Karpas-422 (cell line): ENCODE measurements at regions not wholly inside any gene's neighbourhood (a gene's known extent, or its start where the extent isn't known, plus 50 kb on each side); places are given as distances from the start of the nearest gene placed in this dataset.

Source experiments
- DNase-seq: peaks from one replicate; pipeline ENCODE4 v3.0.0-alpha.2; 2015
- H2AFZ ChIP-seq: fragments of 200-600 bp; sonication (generic); 2 replicates; pipeline ENCODE4 v1.6.1; 2014; ENCODE audit warnings: antibody characterized with exemption, low read length, mixed read lengths
- H3K27ac ChIP-seq: fragments of 200-600 bp; sonication (generic); 2 replicates; pipeline ENCODE4 v1.5.1; 2014; ENCODE audit warnings: mild to moderate bottlenecking, low read length, moderate library complexity
- H3K27me3 ChIP-seq: fragments of 200-600 bp; sonication (generic); 2 replicates; pipeline ENCODE4 v1.6.1; 2014; ENCODE audit warnings: low read length, mixed read lengths
- H3K36me3 ChIP-seq: fragments of 200-600 bp; sonication (generic); 2 replicates; pipeline ENCODE4 v1.6.1; 2014; ENCODE audit warnings: low read length, mixed read lengths; ENCODE audit not compliant: insufficient read depth
- H3K4me1 ChIP-seq: fragments of 200-600 bp; sonication (generic); 2 replicates; pipeline ENCODE4 v1.6.1; 2014; ENCODE audit warnings: mild to moderate bottlenecking, low read length, mixed read lengths
- H3K4me2 ChIP-seq: fragments of 200-600 bp; sonication (generic); 2 replicates; pipeline ENCODE4 v1.6.1; 2014; ENCODE audit warnings: low read length, low read depth, mild to moderate bottlenecking; ENCODE audit not compliant: poor library complexity, severe bottlenecking
- H3K4me3 ChIP-seq: fragments of 200-600 bp; sonication (generic); 2 replicates; pipeline ENCODE4 v1.5.1; 2014; ENCODE audit warnings: mild to moderate bottlenecking, antibody characterized with exemption, low read length, mixed read lengths
- H3K79me2 ChIP-seq: fragments of 200-600 bp; sonication (generic); 2 replicates; pipeline ENCODE4 v1.6.1; 2014; ENCODE audit warnings: mild to moderate bottlenecking, low read length, mixed read lengths
- H3K9ac ChIP-seq: fragments of 200-600 bp; sonication (generic); 2 replicates; pipeline ENCODE4 v1.6.0; 2014; ENCODE audit warnings: low read length
- H3K9me2 ChIP-seq: fragments of 200-600 bp; sonication (generic), shearing (Covaris generic); replicated peaks from 2 replicates; pipeline ENCODE4 v1.6.0; 2014; ENCODE audit warnings: mild to moderate bottlenecking, low read length, moderate library complexity; ENCODE audit not compliant: insufficient read depth
- H3K9me3 ChIP-seq: fragments of 300-700, 200-600 bp; sonication (generic); 2 replicates; pipeline ENCODE4 v1.6.1; 2014; ENCODE audit warnings: low read length, mixed read lengths
- H4K20me1 ChIP-seq: fragments of 200-600 bp; sonication (generic); 2 replicates; pipeline ENCODE4 v1.6.1; 2014; ENCODE audit warnings: mild to moderate bottlenecking, antibody characterized with exemption, low read length, low read depth; ENCODE audit not compliant: insufficient read depth

DNA sequence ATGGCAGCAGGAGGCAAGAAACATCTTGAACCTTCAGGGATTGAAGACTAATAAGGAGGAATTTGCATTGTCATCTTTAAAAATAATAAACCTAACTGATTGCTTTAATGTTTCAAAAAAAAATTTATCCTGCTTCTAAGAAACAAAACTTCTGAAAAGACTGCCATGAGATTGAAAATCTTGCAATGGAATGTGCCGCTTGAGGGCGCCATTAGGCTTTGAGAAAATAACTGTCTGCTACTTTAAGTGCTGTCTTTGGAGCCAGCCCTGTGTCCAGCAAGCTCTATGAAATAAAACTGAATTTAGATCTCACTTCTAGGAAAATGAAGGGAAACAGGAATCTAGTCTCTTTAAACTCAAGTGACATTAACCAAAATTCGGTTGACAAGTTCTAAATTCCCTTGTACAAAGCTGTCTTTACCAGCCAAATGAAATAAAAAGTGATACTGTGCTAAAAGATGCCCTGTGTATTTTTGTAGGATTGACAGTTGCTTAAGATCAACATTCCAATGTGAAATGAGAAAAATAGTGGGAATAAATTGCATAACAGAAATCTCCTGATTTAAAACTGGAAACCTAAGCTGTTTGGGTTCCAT, 79.4 kb downstream of the ESM1 start:
- no peak overlapping the region for H3K9ac ChIP-seq
- H3K4me3 ChIP-seq, result no peak overlapping the region
- no peaks in the 10 kb centered on the region for H3K4me1 ChIP-seq
- H3K27me3 ChIP-seq, result no peaks in the 10 kb centered on the region
- H2AFZ ChIP-seq, result no peak overlapping the region
- H3K9me3 ChIP-seq, result no peaks in the 10 kb centered on the region
- no peak overlapping the region for H3K4me2 ChIP-seq
- H3K36me3 ChIP-seq, result no peaks in the 10 kb centered on the region
- H3K9me2 ChIP-seq, result no peaks in the 10 kb centered on the region
- no peaks in the 10 kb centered on the region for H4K20me1 ChIP-seq
- peak; percentile 82 for DNase-seq
- no peaks in the 10 kb centered on the region for H3K79me2 ChIP-seq
- H3K27ac ChIP-seq, result no peak overlapping the region

DNA sequence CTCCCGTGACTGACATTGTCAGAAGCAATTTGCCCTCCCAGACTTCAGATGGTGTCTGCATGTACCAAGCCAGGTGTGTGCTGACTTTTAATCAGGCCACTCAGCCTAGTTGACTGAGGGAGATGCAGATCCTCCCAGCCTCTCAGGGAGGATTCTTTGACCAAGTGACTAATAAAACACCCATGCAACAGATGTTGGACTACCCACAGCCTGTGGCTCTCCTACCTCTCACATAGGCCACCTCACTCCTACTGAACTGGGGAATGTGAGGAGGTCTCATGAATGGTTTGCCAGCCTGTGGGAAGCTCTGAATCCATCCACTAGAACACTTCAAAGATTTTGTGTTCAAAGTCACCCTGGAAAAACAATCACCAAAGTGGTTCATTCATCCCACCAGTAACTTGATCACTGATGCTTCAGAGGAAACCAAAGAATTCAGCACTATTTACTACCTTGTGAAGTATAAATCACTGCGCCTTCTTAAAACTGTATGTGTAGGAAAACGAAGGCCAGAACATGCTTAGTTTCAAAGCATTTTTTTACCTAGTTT, 80.1 kb downstream of the ESM1 start:
- H3K79me2 ChIP-seq, result no peaks in the 10 kb centered on the region
- no peaks in the 10 kb centered on the region for H3K9me3 ChIP-seq
- no peak overlapping the region for H2AFZ ChIP-seq
- H3K9me2 ChIP-seq, result no peaks in the 10 kb centered on the region
- no peak overlapping the region for H3K4me2 ChIP-seq
- no peaks in the 10 kb centered on the region for H3K27me3 ChIP-seq
- H3K27ac ChIP-seq, result no peak overlapping the region
- H3K36me3 ChIP-seq, result no peaks in the 10 kb centered on the region
- H3K4me3 ChIP-seq, result no peak overlapping the region
- no peak overlapping the region for H3K9ac ChIP-seq
- H3K4me1 ChIP-seq, result no peaks in the 10 kb centered on the region
- DNase-seq, result no peak
- no peaks in the 10 kb centered on the region for H4K20me1 ChIP-seq

DNA sequence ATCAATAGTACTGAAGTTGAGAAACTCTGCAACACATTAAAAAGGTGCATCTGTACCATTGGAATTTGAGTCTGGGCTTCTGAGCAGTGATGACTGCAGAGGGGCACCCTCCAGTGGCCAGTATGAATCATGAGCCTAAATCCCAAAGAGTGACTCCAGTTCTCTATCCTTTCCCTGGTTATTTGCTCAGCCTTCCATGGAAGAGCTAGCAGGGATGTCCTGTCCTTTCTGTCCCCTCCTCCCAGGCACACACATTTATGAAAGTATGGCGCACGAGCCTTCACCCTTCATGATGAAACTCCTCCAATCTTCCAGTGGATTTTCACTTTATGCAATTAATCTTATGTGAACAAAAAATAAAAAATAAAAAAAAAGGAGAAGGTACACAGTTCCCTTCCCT, 81.0 kb downstream of the ESM1 start:
- Histone ChIP-seq H3K4me1 (no peaks in the 10 kb centered on the region), H3K36me3 (no peaks in the 10 kb centered on the region), H3K9me2 (no peaks in the 10 kb centered on the region), H3K4me3 (no peak overlapping the region), H3K79me2 (no peaks in the 10 kb centered on the region), H3K27ac (no peak overlapping the region), H4K20me1 (no peaks in the 10 kb centered on the region), H3K4me2 (no peak overlapping the region), H3K9ac (no peak overlapping the region), H2AFZ (no peak overlapping the region), H3K9me3 (no peaks in the 10 kb centered on the region), H3K27me3 (no peaks in the 10 kb centered on the region)
- no peak for DNase-seq

DNA sequence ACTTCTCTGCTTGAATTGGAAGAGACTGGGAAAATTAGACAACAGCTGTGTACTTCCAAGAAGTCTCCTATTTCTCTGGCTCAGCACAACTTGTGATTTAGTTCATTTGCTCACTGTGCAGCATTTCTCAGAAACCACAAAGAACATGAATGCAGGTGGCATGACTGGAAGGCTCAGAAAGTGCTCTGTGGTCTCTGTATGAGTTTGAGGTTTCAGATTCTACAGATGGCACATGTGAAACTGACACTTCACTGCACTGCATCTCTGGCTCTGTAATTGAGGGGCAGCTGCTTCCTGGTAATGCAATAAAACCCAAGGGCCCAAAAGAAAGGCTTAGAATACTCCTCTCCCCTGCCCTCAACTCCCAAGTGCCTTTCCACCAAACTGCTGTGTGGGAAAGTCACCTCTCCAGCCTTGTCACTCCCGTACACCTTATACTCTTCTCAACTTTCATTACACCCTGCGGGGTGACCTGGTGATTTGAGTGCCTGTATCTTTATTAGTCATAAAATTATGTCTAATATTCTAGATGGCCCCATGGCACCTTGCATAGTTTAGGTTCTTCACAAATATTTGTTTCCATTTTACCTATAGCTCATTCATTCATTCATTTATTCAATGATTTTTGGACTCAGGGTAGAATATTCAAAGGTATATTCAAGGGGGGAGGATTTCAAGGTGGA, 82.5 kb downstream of the ESM1 start:
- H3K27me3 ChIP-seq, result no peaks in the 10 kb centered on the region
- no peaks in the 10 kb centered on the region for H3K79me2 ChIP-seq
- no peaks in the 10 kb centered on the region for H3K9me3 ChIP-seq
- H3K9ac ChIP-seq, result no peak overlapping the region
- H3K4me2 ChIP-seq, result no peak overlapping the region
- H2AFZ ChIP-seq, result no peak overlapping the region
- no peak overlapping the region for H3K4me3 ChIP-seq
- no peaks in the 10 kb centered on the region for H3K9me2 ChIP-seq
- no peak for DNase-seq
- H4K20me1 ChIP-seq, result no peaks in the 10 kb centered on the region
- H3K27ac ChIP-seq, result no peak overlapping the region
- H3K36me3 ChIP-seq, result no peaks in the 10 kb centered on the region
- H3K4me1 ChIP-seq, result no peaks in the 10 kb centered on the region

DNA sequence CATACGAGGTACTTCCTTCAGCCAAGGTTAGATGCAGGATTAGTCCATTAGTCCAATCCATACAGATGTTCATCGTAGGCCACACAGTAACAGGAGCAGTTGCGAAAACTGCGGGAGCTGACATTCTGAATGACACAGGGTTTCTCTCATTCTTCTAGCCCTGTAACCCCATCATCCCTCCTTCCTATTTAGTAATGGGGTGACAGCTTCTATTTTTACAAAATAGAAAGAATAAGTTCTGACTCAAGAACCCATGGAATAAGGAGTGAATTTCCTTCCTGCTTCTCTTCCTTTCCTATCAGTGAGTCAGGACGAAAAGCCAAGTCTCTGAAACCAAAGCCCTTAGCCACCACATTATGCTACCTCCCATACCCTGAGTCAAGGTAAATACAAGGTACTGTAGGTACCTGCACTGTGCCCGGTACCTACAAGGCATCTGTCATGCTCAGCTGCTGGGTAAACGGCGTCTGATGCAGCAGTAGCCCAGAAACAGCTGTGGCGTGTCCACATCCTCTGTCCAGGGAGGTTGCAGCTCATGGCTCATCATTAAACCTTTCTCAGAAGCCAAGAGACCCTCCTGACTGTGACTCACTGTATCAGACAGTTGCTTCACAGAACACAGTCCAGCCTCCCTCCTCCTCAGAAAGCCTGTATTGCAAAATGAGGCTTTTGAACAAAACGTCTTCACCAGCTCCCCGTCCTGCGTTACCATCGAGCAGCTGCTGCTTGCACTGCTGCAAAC, 84.2 kb downstream of the ESM1 start:
- H2AFZ ChIP-seq, result no peak overlapping the region

DNA sequence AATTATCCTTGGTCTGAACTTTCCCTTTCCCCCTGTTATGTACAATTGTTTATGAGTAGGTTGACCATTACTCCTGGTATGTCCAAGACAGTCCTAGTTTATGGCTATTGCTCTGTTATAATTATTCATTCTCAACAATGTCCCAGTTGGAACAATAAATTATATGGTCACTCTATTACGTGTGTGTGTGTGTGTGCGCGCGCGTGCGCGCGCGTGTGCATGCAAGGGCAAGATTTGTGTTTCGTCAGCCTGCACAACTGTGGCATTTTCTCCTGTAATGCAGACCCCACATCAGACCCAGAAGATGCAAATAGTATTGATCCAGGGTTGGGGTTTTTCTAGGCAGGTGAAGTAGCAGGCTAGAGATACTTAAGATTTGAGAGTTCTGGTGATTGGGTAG, 88.4 kb downstream of the ESM1 start:
- DNase-seq, result no peak
- H3K27me3 ChIP-seq, result no peaks in the 10 kb centered on the region
- H3K4me3 ChIP-seq, result no peak overlapping the region
- H4K20me1 ChIP-seq, result no peaks in the 10 kb centered on the region
- no peaks in the 10 kb centered on the region for H3K79me2 ChIP-seq
- H3K9me2 ChIP-seq, result no peaks in the 10 kb centered on the region
- no peak overlapping the region for H3K9ac ChIP-seq
- no peak overlapping the region for H3K4me2 ChIP-seq
- H3K36me3 ChIP-seq, result no peaks in the 10 kb centered on the region
- H3K4me1 ChIP-seq, result no peaks in the 10 kb centered on the region
- H3K27ac ChIP-seq, result no peak overlapping the region
- no peak overlapping the region for H2AFZ ChIP-seq
- H3K9me3 ChIP-seq, result no peaks in the 10 kb centered on the region

More for the DNA sequence above, 84.2 kb downstream of the ESM1 start:
- Histone ChIP-seq H3K36me3 (no peaks in the 10 kb centered on the region), H3K9ac (no peak overlapping the region), H3K9me3 (no peaks in the 10 kb centered on the region), H3K4me2 (no peak overlapping the region), H3K27me3 (no peaks in the 10 kb centered on the region), H3K4me3 (no peak overlapping the region), H3K27ac (no peak overlapping the region), H4K20me1 (no peaks in the 10 kb centered on the region), H3K4me1 (no peaks in the 10 kb centered on the region), H3K79me2 (no peaks in the 10 kb centered on the region), H3K9me2 (no peaks in the 10 kb centered on the region)
- no peak for DNase-seq

DNA sequence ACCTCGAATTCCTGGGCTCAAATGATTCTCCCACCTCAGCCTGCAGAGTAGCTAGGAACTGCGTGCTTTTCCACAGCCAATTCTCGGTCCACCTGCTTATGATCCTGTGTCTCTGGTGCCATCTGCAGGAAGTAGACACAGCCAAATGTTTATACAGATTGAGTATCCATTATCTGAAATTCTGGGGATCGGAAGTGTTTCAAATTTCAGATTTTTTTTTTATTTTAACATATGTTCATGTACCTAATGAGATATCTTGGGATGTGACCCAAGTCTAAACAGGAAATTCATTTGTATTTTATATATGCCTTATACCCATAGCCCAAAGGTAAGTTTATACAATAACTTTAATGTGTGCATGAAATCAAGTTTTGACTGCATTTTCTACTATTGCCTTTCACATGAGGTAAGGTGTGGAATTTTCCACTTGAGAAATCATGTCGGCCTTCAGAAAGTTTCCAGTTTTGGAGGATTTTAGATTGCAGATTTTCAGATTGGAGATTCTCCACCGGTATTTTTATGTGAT, 89.5 kb downstream of the ESM1 start:
- DNase-seq, result peak; percentile 45
- Histone ChIP-seq H3K27me3 (no peaks in the 10 kb centered on the region), H3K27ac (no peak overlapping the region), H3K4me3 (no peak overlapping the region), H4K20me1 (no peaks in the 10 kb centered on the region), H3K4me2 (no peak overlapping the region), H3K36me3 (no peaks in the 10 kb centered on the region), H3K4me1 (no peaks in the 10 kb centered on the region), H2AFZ (no peak overlapping the region), H3K9me3 (no peaks in the 10 kb centered on the region), H3K79me2 (no peaks in the 10 kb centered on the region), H3K9ac (no peak overlapping the region), H3K9me2 (no peaks in the 10 kb centered on the region)
